H9 (cell line): ENCODE measurements at regions not wholly inside any gene's neighbourhood (a gene's known extent, or its start where the extent isn't known, plus 50 kb on each side); places are given as distances from the start of the nearest gene placed in this dataset.

Source experiments
- DNase-seq: peaks from one replicate; pipeline ENCODE4 v3.0.0-alpha.2; 2017
- H2AFZ ChIP-seq: one replicate; pipeline ENCODE4 v1.6.1; 2013; ENCODE audit warnings: mild to moderate bottlenecking, low read length, control low read depth, moderate library complexity
- H2AK5ac ChIP-seq: 2 replicates; pipeline ENCODE4 v1.6.1; 2013; ENCODE audit warnings: low read length, control low read depth, mixed read lengths; ENCODE audit not compliant: insufficient read length
- H2BK120ac ChIP-seq: one replicate; pipeline ENCODE4 v1.6.1; 2013; ENCODE audit warnings: low read depth, mild to moderate bottlenecking, low read length, control low read depth, inconsistent platforms; ENCODE audit not compliant: poor library complexity, severe bottlenecking
- H2BK12ac ChIP-seq: 2 replicates; pipeline ENCODE4 v1.6.1; 2013; ENCODE audit warnings: low read length, control low read depth, mixed read lengths, low read depth; ENCODE audit not compliant: insufficient read length
- H2BK15ac ChIP-seq: 2 replicates; pipeline ENCODE4 v1.6.1; 2013; ENCODE audit warnings: low read depth, low read length, control low read depth
- H2BK20ac ChIP-seq: one replicate; pipeline ENCODE4 v1.6.1; 2013; ENCODE audit warnings: low read depth, mild to moderate bottlenecking, low read length, control low read depth, inconsistent platforms; ENCODE audit not compliant: poor library complexity, severe bottlenecking
- H2BK5ac ChIP-seq: 2 replicates; pipeline ENCODE4 v1.6.1; 2013; ENCODE audit warnings: low read length, control low read depth, mixed read lengths; ENCODE audit not compliant: insufficient read length
- H3K14ac ChIP-seq: 2 replicates; pipeline ENCODE4 v1.6.1; 2013; ENCODE audit warnings: low read length, control low read depth; ENCODE audit not compliant: insufficient read depth
- H3K18ac ChIP-seq: 2 replicates; pipeline ENCODE4 v1.6.1; 2013; ENCODE audit warnings: low read depth, mild to moderate bottlenecking, mixed read lengths, low read length, control low read depth; ENCODE audit not compliant: insufficient read length
- H3K23ac ChIP-seq: 2 replicates; pipeline ENCODE4 v1.6.1; 2013; ENCODE audit warnings: low read length, control low read depth, mixed read lengths, low read depth; ENCODE audit not compliant: insufficient read length
- H3K23me2 ChIP-seq: 2 replicates; pipeline ENCODE4 v1.6.1; 2013; ENCODE audit warnings: low read depth, mild to moderate bottlenecking, mixed read lengths, low read length, control low read depth; ENCODE audit not compliant: insufficient read length, poor library complexity, severe bottlenecking
- H3K27ac ChIP-seq: 2 replicates; pipeline ENCODE4 v1.5.1; 2013; ENCODE audit warnings: low read length, control low read depth, mixed read lengths, low read depth; ENCODE audit not compliant: insufficient read length
- H3K27me3 ChIP-seq: 2 replicates; pipeline ENCODE4 v1.6.1; 2013; ENCODE audit warnings: low read length, control low read depth, inconsistent platforms; ENCODE audit not compliant: insufficient read depth
- H3K4ac ChIP-seq: 2 replicates; pipeline ENCODE4 v1.6.1; 2013; ENCODE audit warnings: low read depth, mild to moderate bottlenecking, control low read depth, inconsistent platforms, low read length, moderate library complexity
- H3K4me1 ChIP-seq: 2 replicates; pipeline ENCODE4 v1.6.1; 2013; ENCODE audit warnings: low read length, control low read depth, inconsistent platforms; ENCODE audit not compliant: insufficient read depth
- H3K4me2 ChIP-seq: 2 replicates; pipeline ENCODE4 v1.6.1; 2013; ENCODE audit warnings: low read length, control low read depth, mixed read lengths; ENCODE audit not compliant: insufficient read length, insufficient read depth
- H3K56ac ChIP-seq: 2 replicates; pipeline ENCODE4 v1.6.1; 2013; ENCODE audit warnings: low read depth, mild to moderate bottlenecking, mixed read lengths, low read length, control low read depth; ENCODE audit not compliant: insufficient read length
- H3K79me1 ChIP-seq: 2 replicates; pipeline ENCODE4 v1.6.1; 2013; ENCODE audit warnings: low read depth, mild to moderate bottlenecking, moderate library complexity, low read length, control low read depth, inconsistent platforms; ENCODE audit not compliant: insufficient read depth, poor library complexity, severe bottlenecking
- H3K79me2 ChIP-seq: 2 replicates; pipeline ENCODE4 v1.6.1; 2013; ENCODE audit warnings: low read length, control low read depth, inconsistent platforms; ENCODE audit not compliant: insufficient read depth
- H3K9ac ChIP-seq: 2 replicates; pipeline ENCODE4 v1.6.1; 2013; ENCODE audit warnings: low read length, control low read depth, mixed read lengths; ENCODE audit not compliant: insufficient read length; ENCODE audit errors: extremely low read depth
- H3K9me3 ChIP-seq: one replicate; pipeline ENCODE4 v1.6.1; 2013; ENCODE audit warnings: low read depth, low read length, inconsistent platforms; ENCODE audit not compliant: control insufficient read depth
- H3T11ph ChIP-seq: one replicate; pipeline ENCODE4 v1.6.1; 2013; ENCODE audit warnings: mild to moderate bottlenecking, low read length, control low read depth, inconsistent platforms
- H4K20me1 ChIP-seq: one replicate; pipeline ENCODE4 v1.6.1; 2013; ENCODE audit not compliant: control insufficient read depth, insufficient read length, insufficient read depth
- H4K5ac ChIP-seq: 2 replicates; pipeline ENCODE4 v1.6.1; 2013; ENCODE audit warnings: low read depth, mild to moderate bottlenecking, mixed read lengths, low read length, control low read depth; ENCODE audit not compliant: insufficient read length
- H4K8ac ChIP-seq: replicated peaks from 2 replicates; pipeline ENCODE4 v1.6.1; 2013; ENCODE audit warnings: low read length, control low read depth, mixed read lengths, low read depth; ENCODE audit not compliant: insufficient read length
- H4K91ac ChIP-seq: 2 replicates; pipeline ENCODE4 v1.6.1; 2013; ENCODE audit warnings: low read depth, mild to moderate bottlenecking, moderate library complexity, mixed read lengths, low read length, control low read depth; ENCODE audit not compliant: insufficient read length
- H3K27ac Mint-ChIP-seq, 3 experiments: 2 replicates in 2 of 3; 3 replicates in 1 of 3; pipeline ENCODE4 v1.8.0; 2020 to 2021; ENCODE audit warnings: mixed read lengths in 3 of 3, mild to moderate bottlenecking in 1 of 3, moderate library complexity in 1 of 3
- H3K27me3 Mint-ChIP-seq: 2 replicates; pipeline ENCODE4 v1.8.0; 2021; ENCODE audit warnings: low read depth, mild to moderate bottlenecking, moderate library complexity, mixed read lengths
- H3K36me3 Mint-ChIP-seq, 3 experiments: 2 replicates in 2 of 3; 3 replicates in 1 of 3; pipeline ENCODE4 v1.8.0; 2020 to 2021; ENCODE audit warnings: low read depth in 3 of 3, mixed read lengths in 3 of 3; ENCODE audit not compliant: insufficient read depth in 1 of 3
- H3K4me1 Mint-ChIP-seq, 2 experiments: 2 replicates each; pipeline ENCODE4 v1.8.0; 2020; ENCODE audit warnings: mixed read lengths in 2 of 2
- H3K4me3 Mint-ChIP-seq, 2 experiments: 2 replicates in 1 of 2; 3 replicates in 1 of 2; pipeline ENCODE4 v1.8.0; 2020 to 2021; ENCODE audit warnings: mild to moderate bottlenecking in 2 of 2, mixed read lengths in 2 of 2, moderate library complexity in 1 of 2
- H3K9me3 Mint-ChIP-seq, 2 experiments: 2 replicates in 1 of 2; 3 replicates in 1 of 2; pipeline ENCODE4 v1.8.0; 2020; ENCODE audit warnings: mild to moderate bottlenecking in 2 of 2, mixed read lengths in 2 of 2, moderate library complexity in 1 of 2
- WGBS: extraction: QIAGEN DNeasy Blood & Tissue Kit; methylation state at CpG from one replicate; pipeline ENCODE4 v1.1.7; 2013; ENCODE audit warnings: missing lambda C conversion rate, low lambda C conversion rate, mixed read lengths; ENCODE audit not compliant: insufficient read length; ENCODE audit errors: extremely low coverage; 5-methylcytosine and 5-hydroxymethylcytosine counted together
- TF ChIP-seq, protein P1 (sequence below): fragments of 200-600 bp; sonication (generic); conservative IDR thresholded peaks from 3 replicates; pipeline ENCODE4 v1.8.0; 2021; ENCODE audit warnings: antibody characterized with exemption, mild to moderate bottlenecking

DNA sequence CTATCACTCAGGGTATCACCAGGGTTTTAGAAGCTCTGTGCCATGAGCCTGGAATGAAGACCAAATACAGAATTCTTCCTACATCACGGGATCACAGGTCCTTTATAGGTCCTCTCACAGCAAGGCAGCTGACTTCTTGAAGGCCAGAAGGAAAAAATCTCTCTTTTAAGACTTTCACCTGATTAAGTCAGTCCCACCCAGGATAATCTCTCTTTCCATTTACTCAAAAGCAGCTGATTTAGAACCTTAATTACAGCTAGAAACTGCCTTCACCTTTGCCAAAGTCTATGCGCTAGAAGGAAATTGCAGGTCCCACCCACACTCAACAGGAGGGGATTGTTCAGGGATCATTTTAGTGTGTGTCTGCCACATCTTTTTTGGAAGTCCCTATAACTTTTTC lies 135.1 kb downstream of the RAB11FIP2 start:
- no CpG with 5 or more reads among the region's 2 CpGs for WGBS
- Mint-ChIP-seq H3K27me3 (peaks cover 1% of the 10 kb centered on the region), H3K27ac (no peak overlapping the region), H3K4me3 (no peak overlapping the region), H3K4me1 (peaks cover 0 to 2% of the 10 kb centered on the region in 2 experiments; a peak in 2 of 4 replicates), H3K36me3 (no peaks in the 10 kb centered on the region), H3K9me3 (no peaks in the 10 kb centered on the region)
- Histone ChIP-seq H3K14ac (no peak overlapping the region), H4K91ac (no peak overlapping the region), H3K4me2 (no peak overlapping the region), H2BK15ac (no peak overlapping the region), H3K4me1 (no peaks in the 10 kb centered on the region), H3K79me1 (no peaks in the 10 kb centered on the region), H3K4ac (no peak overlapping the region), H2AK5ac (no peak overlapping the region), H4K8ac (no peak overlapping the region), H3K27ac (no peak overlapping the region), H3K23ac (no peak overlapping the region), H3T11ph (no peak overlapping the region), H2BK20ac (no peak overlapping the region), H3K79me2 (no peaks in the 10 kb centered on the region; the same call in 1 of the 2 replicates), H2BK120ac (no peak overlapping the region), H3K9ac (no peak overlapping the region), H3K27me3 (no peaks in the 10 kb centered on the region), H3K9me3 (no peaks in the 10 kb centered on the region), H4K20me1 (no peaks in the 10 kb centered on the region), H2BK12ac (no peak overlapping the region), H4K5ac (no peak overlapping the region), H3K56ac (no peak overlapping the region), H3K18ac (no peak overlapping the region), H3K23me2 (no peaks in the 10 kb centered on the region), H2AFZ (no peak overlapping the region), H2BK5ac (no peak overlapping the region)
- TF ChIP-seq, protein P1, sequence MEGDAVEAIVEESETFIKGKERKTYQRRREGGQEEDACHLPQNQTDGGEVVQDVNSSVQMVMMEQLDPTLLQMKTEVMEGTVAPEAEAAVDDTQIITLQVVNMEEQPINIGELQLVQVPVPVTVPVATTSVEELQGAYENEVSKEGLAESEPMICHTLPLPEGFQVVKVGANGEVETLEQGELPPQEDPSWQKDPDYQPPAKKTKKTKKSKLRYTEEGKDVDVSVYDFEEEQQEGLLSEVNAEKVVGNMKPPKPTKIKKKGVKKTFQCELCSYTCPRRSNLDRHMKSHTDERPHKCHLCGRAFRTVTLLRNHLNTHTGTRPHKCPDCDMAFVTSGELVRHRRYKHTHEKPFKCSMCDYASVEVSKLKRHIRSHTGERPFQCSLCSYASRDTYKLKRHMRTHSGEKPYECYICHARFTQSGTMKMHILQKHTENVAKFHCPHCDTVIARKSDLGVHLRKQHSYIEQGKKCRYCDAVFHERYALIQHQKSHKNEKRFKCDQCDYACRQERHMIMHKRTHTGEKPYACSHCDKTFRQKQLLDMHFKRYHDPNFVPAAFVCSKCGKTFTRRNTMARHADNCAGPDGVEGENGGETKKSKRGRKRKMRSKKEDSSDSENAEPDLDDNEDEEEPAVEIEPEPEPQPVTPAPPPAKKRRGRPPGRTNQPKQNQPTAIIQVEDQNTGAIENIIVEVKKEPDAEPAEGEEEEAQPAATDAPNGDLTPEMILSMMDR, result no peak
- DNase-seq, result no peak
